H1 (cell line): ENCODE measurements at regions not wholly inside any gene's neighbourhood (a gene's known extent, or its start where the extent isn't known, plus 50 kb on each side); places are given as distances from the start of the nearest gene placed in this dataset.

ENCODE experiments used
- CTCF ChIA-PET: fragments of 300-600 bp; sonication (Branson Sonifier 250); formaldehyde crosslinking; loops from one replicate; lab custom pipeline; 2021; ENCODE audit not compliant: partially characterized antibody; lab: Charles Lee
- POLR2A ChIA-PET: fragments of 300-600 bp; sonication (Branson Sonifier 250); formaldehyde crosslinking; loops from one replicate; lab custom pipeline; 2021; ENCODE audit warnings: inconsistent platforms; ENCODE audit not compliant: partially characterized antibody; lab: Charles Lee
- DNase-seq, 2 experiments: peaks; one replicate each; pipeline versions ENCODE4 v3.0.0 to v3.0.0-alpha.2; 2010 to 2022; ENCODE audit warnings: low spot score in 2 of 2, low read depth in 1 of 2, mixed read lengths in 1 of 2
- FAIRE-seq: peaks from 2 replicates; lab custom pipeline; 2011; peaks lifted over from hg19 to GRCh38; lab: Jason Lieb, UNC
- H2AFZ ChIP-seq: 2 replicates; pipeline ENCODE4 v1.8.1; 2012; ENCODE audit warnings: low read length, inconsistent platforms
- H2AK5ac ChIP-seq: 2 replicates; pipeline ENCODE4 v1.6.1; 2013; ENCODE audit warnings: low read depth, low read length
- H2BK120ac ChIP-seq: replicated peaks from 2 replicates; pipeline ENCODE3; 2013; ENCODE audit warnings: low read depth, low read length, inconsistent platforms
- H2BK12ac ChIP-seq: 2 replicates; pipeline ENCODE4 v1.6.1; 2013; ENCODE audit warnings: low read depth, low read length
- H2BK15ac ChIP-seq: 2 replicates; pipeline ENCODE4 v1.6.1; 2013; ENCODE audit warnings: low read length
- H2BK20ac ChIP-seq: 2 replicates; pipeline ENCODE4 v1.6.1; 2013; ENCODE audit warnings: low read length
- H2BK5ac ChIP-seq: 2 replicates; pipeline ENCODE4 v1.6.1; 2013; ENCODE audit warnings: low read depth, low read length
- H3K14ac ChIP-seq: 2 replicates; pipeline ENCODE4 v1.6.1; 2013; ENCODE audit warnings: inconsistent platforms; ENCODE audit not compliant: insufficient read length
- H3K18ac ChIP-seq: 2 replicates; pipeline ENCODE4 v1.6.1; 2013; ENCODE audit warnings: low read length; ENCODE audit errors: extremely low read depth
- H3K23ac ChIP-seq: 2 replicates; pipeline ENCODE4 v1.6.1; 2013; ENCODE audit warnings: inconsistent platforms; ENCODE audit not compliant: insufficient read length
- H3K23me2 ChIP-seq: 2 replicates; pipeline ENCODE4 v1.6.1; 2013; ENCODE audit warnings: low read depth, low read length
- H3K27ac ChIP-seq: 2 replicates; pipeline ENCODE4 v1.6.1; 2011; ENCODE audit warnings: low read depth, low read length, inconsistent platforms
- H3K27me3 ChIP-seq, 4 experiments: replicated peaks in 1 of 4; 1 replicate in 1 of 4; 2 replicates in 3 of 4; pipeline versions ENCODE4 v1.6.1 to v1.8.1; 2011 to 2013; ENCODE audit warnings: low read length in 3 of 4, mild to moderate bottlenecking in 3 of 4, inconsistent platforms in 2 of 4, mixed read lengths in 2 of 4, moderate library complexity in 1 of 4; ENCODE audit not compliant: control insufficient read depth in 3 of 4, insufficient read depth in 3 of 4; ENCODE audit errors: extremely low read depth in 1 of 4
- H3K36me3 ChIP-seq, 4 experiments: 2 replicates each; pipeline versions ENCODE4 v1.6.1 to v1.8.1; 2011 to 2013; ENCODE audit warnings: mild to moderate bottlenecking in 4 of 4, low read length in 3 of 4, moderate library complexity in 2 of 4, control low read depth in 1 of 4, inconsistent platforms in 1 of 4; ENCODE audit not compliant: insufficient read depth in 4 of 4, control insufficient read depth in 2 of 4
- H3K4ac ChIP-seq: replicated peaks from 2 replicates; pipeline ENCODE3; 2013; ENCODE audit warnings: low read length, low read depth, mixed read lengths, inconsistent platforms; ENCODE audit not compliant: insufficient read length
- H3K4me1 ChIP-seq, 4 experiments: replicated peaks in 1 of 4; 1 replicate in 1 of 4; 2 replicates in 3 of 4; pipeline versions ENCODE4 v1.6.1 to v1.8.1; 2011 to 2013; ENCODE audit warnings: low read length in 3 of 4, inconsistent platforms in 2 of 4, mixed read lengths in 1 of 4; ENCODE audit not compliant: insufficient read depth in 4 of 4, control insufficient read depth in 3 of 4
- H3K4me2 ChIP-seq, 2 experiments: 2 replicates each; pipeline versions ENCODE4 v1.6.1 to v1.8.1; 2011 to 2013; ENCODE audit warnings: low read depth in 2 of 2, low read length in 2 of 2, control low read depth in 1 of 2, inconsistent platforms in 1 of 2, mild to moderate bottlenecking in 1 of 2; ENCODE audit not compliant: insufficient read depth in 1 of 2
- H3K4me3 ChIP-seq, 4 experiments: fragments of 200-600, 300-600 bp in 1 of 4; sonication (generic), shearing (Covaris generic), sonication (Bioruptor Twin) in 1 of 4; 2 replicates each; pipeline versions ENCODE4 v1.5.1 to v1.8.1; 2011 to 2016; ENCODE audit warnings: low read length in 4 of 4, low read depth in 3 of 4, control low read depth in 2 of 4, inconsistent platforms in 2 of 4, mild to moderate bottlenecking in 2 of 4, mixed read lengths in 1 of 4, moderate library complexity in 1 of 4; ENCODE audit not compliant: insufficient read depth in 2 of 4; ENCODE audit errors: extremely low read depth in 1 of 4
- H3K56ac ChIP-seq: replicated peaks from 2 replicates; pipeline ENCODE3; 2013; ENCODE audit warnings: low read depth, mild to moderate bottlenecking, mixed read lengths, low read length, inconsistent platforms; ENCODE audit not compliant: insufficient read length
- H3K79me1 ChIP-seq: 2 replicates; pipeline ENCODE4 v1.6.1; 2013; ENCODE audit warnings: low read depth, low read length, control low read depth
- H3K79me2 ChIP-seq, 2 experiments: 2 replicates each; pipeline versions ENCODE4 v1.6.1 to v1.8.1; 2012 to 2013; ENCODE audit warnings: low read length in 2 of 2, mild to moderate bottlenecking in 2 of 2, inconsistent platforms in 1 of 2; ENCODE audit not compliant: insufficient read depth in 2 of 2, control insufficient read depth in 1 of 2
- H3K9ac ChIP-seq, 4 experiments: replicated peaks in 1 of 4; 1 replicate in 1 of 4; 2 replicates in 3 of 4; pipeline versions ENCODE4 v1.6.1 to v1.8.1; 2011 to 2013; ENCODE audit warnings: low read depth in 3 of 4, low read length in 3 of 4, control low read depth in 2 of 4, mild to moderate bottlenecking in 2 of 4, moderate library complexity in 2 of 4, inconsistent platforms in 1 of 4; ENCODE audit errors: extremely low read depth in 1 of 4
- H3K9me3 ChIP-seq, 2 experiments: 2 replicates each; pipeline versions ENCODE4 v1.6.1 to v1.8.1; 2012 to 2013; ENCODE audit warnings: mild to moderate bottlenecking in 2 of 2, moderate library complexity in 2 of 2, control low read depth in 1 of 2, inconsistent platforms in 1 of 2, low read depth in 1 of 2, low read length in 1 of 2, mixed read lengths in 1 of 2; ENCODE audit not compliant: insufficient read depth in 2 of 2
- H4K20me1 ChIP-seq, 2 experiments: replicated peaks in 1 of 2; 2 replicates each; pipeline versions ENCODE3 to v1.8.1; 2011 to 2013; ENCODE audit warnings: inconsistent platforms in 2 of 2, low read length in 2 of 2, mild to moderate bottlenecking in 1 of 2; ENCODE audit not compliant: insufficient read depth in 2 of 2, control insufficient read depth in 1 of 2
- H4K5ac ChIP-seq: 2 replicates; pipeline ENCODE4 v1.6.1; 2013; ENCODE audit warnings: low read length, low read depth, mixed read lengths, inconsistent platforms; ENCODE audit not compliant: insufficient read length
- H4K8ac ChIP-seq: 2 replicates; pipeline ENCODE4 v1.8.0; 2013; ENCODE audit warnings: mild to moderate bottlenecking, moderate library complexity, low read length, inconsistent platforms; ENCODE audit not compliant: insufficient read depth; ENCODE audit errors: extremely low read depth
- H4K91ac ChIP-seq: replicated peaks from 2 replicates; pipeline ENCODE3; 2013; ENCODE audit warnings: low read length, mixed read lengths, inconsistent platforms; ENCODE audit not compliant: insufficient read length
- FOSL1 ChIP-seq: IDR thresholded peaks from 2 replicates; pipeline ENCODE4 v1.6.1; 2011; ENCODE audit warnings: mild to moderate bottlenecking, low read depth, low read length, moderate library complexity; ENCODE audit not compliant: insufficient read depth
- GTF2F1 ChIP-seq: IDR thresholded peaks from 2 replicates; pipeline ENCODE4 v1.6.1; 2012; ENCODE audit warnings: low read depth, low read length, improper control_type of control experiment, borderline replicate concordance
- YY1 ChIP-seq: IDR thresholded peaks from 2 replicates; pipeline ENCODE4 v1.6.1; 2011; ENCODE audit warnings: low read depth, mild to moderate bottlenecking, low read length
- WGBS, 2 experiments: shearing (Covaris generic) in 1 of 2; methylation state at CpG; one replicate each; pipeline versions ENCODE4 v1.1.6 to v1.1.7; 2013 to 2015; ENCODE audit warnings: low lambda C conversion rate in 2 of 2, mixed read lengths in 2 of 2, inconsistent platforms in 1 of 2, low coverage in 1 of 2, missing lambda C conversion rate in 1 of 2; ENCODE audit not compliant: insufficient replicate concordance in 2 of 2, insufficient coverage in 1 of 2, insufficient read length in 1 of 2; ENCODE audit errors: extremely low coverage in 1 of 2, missing lambda C conversion rate in 1 of 2; 5-methylcytosine and 5-hydroxymethylcytosine counted together
- TF ChIP-seq, protein P1 (sequence below): IDR thresholded peaks from 2 replicates; pipeline ENCODE4 v1.6.1; 2012; ENCODE audit warnings: low read length, inconsistent platforms

DNA sequence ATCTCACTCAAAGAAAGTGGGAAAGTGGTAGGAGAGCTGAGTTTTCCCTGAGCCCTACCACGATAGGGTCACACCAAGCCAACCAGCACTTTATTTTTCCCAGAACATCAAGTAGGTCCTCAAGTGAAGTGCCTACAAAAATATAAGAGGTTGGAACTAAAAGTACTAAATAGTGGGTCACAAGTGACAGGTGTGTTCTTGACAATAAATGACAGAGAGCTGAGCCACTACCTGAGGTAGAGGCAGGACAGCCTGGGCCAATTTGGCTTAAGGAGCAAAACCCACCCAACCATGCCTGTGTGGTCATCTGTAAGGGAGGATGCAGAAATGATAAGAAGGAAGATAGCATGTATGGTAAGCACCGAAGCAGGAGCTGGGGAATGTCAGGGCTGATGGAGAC lies 154.8 kb upstream of the SSTR4 start:
- ChIA-PET CTCF (interaction anchor here (1.2 to 2.0 kb wide), 2 partner anchors 17 to 27 kb away, joined by 4 to 5 read pairs; no protein-coding TSS in a partner anchor), POLR2A (no interaction called here)
- Histone ChIP-seq H2AK5ac (no peak overlapping the region), H3K9ac (no peak overlapping the region), H4K5ac (no peak overlapping the region), H3K79me2 (no peaks in the 10 kb centered on the region), H2BK20ac (no peak overlapping the region), H3K56ac (no peak overlapping the region), H3K36me3 (no peaks in the 10 kb centered on the region), H2AFZ (no peak overlapping the region), H2BK15ac (no peak overlapping the region), H3K4me2 (no peak overlapping the region), H2BK120ac (no peak overlapping the region), H4K20me1 (no peaks in the 10 kb centered on the region), H3K4ac (no peak overlapping the region), H4K8ac (no peak overlapping the region), H2BK5ac (no peak overlapping the region), H4K91ac (no peak overlapping the region), H3K27me3 (no peaks in the 10 kb centered on the region), H3K9me3 (no peaks in the 10 kb centered on the region), H3K18ac (no peak overlapping the region), H2BK12ac (no peak overlapping the region), H3K79me1 (no peaks in the 10 kb centered on the region), H3K4me1 (no peaks in the 10 kb centered on the region), H3K14ac (no peak overlapping the region), H3K4me3 (no peak overlapping the region), H3K23ac (no peak overlapping the region), H3K23me2 (no peaks in the 10 kb centered on the region), H3K27ac (no peak overlapping the region)
- DNase-seq (no peak), FAIRE-seq (no peak)
- TF ChIP-seq, protein P1, sequence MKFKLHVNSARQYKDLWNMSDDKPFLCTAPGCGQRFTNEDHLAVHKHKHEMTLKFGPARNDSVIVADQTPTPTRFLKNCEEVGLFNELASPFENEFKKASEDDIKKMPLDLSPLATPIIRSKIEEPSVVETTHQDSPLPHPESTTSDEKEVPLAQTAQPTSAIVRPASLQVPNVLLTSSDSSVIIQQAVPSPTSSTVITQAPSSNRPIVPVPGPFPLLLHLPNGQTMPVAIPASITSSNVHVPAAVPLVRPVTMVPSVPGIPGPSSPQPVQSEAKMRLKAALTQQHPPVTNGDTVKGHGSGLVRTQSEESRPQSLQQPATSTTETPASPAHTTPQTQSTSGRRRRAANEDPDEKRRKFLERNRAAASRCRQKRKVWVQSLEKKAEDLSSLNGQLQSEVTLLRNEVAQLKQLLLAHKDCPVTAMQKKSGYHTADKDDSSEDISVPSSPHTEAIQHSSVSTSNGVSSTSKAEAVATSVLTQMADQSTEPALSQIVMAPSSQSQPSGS = no peak
- TF ChIP-seq YY1 (no peak), GTF2F1 (no peak), FOSL1 (no peak)
- 78% methylated on average over 2 of the region's 2 CpGs; no CpG with 5 or more reads in 1 of the 2 experiments for WGBS, 2 experiments
